ENCODE measurements at regions not wholly inside any gene's neighbourhood (a gene's known extent, or its start where the extent isn't known, plus 50 kb on each side); places are given as distances from the start of the nearest gene placed in this dataset.

- TF ChIP-seq CBX8 (IDR thresholded peaks at IDR 0.05) (no peak), CHD4 (IDR thresholded peaks at IDR 0.05; ENCODE audit: borderline replicate concordance) (no peak), USF2 (IDR thresholded peaks at IDR 0.05) (no peak), JUN (IDR thresholded peaks at IDR 0.05) (no peak), RFX5 (IDR thresholded peaks at IDR 0.05) (no peak)
- TF ChIP-seq, protein P1, sequence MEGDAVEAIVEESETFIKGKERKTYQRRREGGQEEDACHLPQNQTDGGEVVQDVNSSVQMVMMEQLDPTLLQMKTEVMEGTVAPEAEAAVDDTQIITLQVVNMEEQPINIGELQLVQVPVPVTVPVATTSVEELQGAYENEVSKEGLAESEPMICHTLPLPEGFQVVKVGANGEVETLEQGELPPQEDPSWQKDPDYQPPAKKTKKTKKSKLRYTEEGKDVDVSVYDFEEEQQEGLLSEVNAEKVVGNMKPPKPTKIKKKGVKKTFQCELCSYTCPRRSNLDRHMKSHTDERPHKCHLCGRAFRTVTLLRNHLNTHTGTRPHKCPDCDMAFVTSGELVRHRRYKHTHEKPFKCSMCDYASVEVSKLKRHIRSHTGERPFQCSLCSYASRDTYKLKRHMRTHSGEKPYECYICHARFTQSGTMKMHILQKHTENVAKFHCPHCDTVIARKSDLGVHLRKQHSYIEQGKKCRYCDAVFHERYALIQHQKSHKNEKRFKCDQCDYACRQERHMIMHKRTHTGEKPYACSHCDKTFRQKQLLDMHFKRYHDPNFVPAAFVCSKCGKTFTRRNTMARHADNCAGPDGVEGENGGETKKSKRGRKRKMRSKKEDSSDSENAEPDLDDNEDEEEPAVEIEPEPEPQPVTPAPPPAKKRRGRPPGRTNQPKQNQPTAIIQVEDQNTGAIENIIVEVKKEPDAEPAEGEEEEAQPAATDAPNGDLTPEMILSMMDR (IDR thresholded peaks at IDR 0.05), result no peak
- TF ChIP-seq, protein P2, sequence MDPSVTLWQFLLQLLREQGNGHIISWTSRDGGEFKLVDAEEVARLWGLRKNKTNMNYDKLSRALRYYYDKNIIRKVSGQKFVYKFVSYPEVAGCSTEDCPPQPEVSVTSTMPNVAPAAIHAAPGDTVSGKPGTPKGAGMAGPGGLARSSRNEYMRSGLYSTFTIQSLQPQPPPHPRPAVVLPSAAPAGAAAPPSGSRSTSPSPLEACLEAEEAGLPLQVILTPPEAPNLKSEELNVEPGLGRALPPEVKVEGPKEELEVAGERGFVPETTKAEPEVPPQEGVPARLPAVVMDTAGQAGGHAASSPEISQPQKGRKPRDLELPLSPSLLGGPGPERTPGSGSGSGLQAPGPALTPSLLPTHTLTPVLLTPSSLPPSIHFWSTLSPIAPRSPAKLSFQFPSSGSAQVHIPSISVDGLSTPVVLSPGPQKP (IDR thresholded peaks at IDR 0.05; ENCODE audit: low read depth, low read length), result no peak
Observed at GRCh38 chr16:77496934-77497333, 62.1 kb upstream of the ADAMTS18 start.
